CD4-positive, alpha-beta T cell treated with Interleukin-12 subunit alpha and Interleukin-12 subunit beta, for 1 hour (primary cell): ENCODE measurements at regions not wholly inside any gene's neighbourhood (a gene's known extent, or its start where the extent isn't known, plus 50 kb on each side); places are given as distances from the start of the nearest gene placed in this dataset.
"Not testable (repeated sequence)": the region's sequence is repeated elsewhere in the genome, so short reads cannot be mapped to it uniquely, and the experiment has no call there.

ENCODE experiments used
- DNase-seq: peaks from one replicate; pipeline ENCODE4 v3.0.0-alpha.2; 2020

- no peak for DNase-seq
These were observed 178.3 kb downstream of the CYB561 start for GRCh38 chr17:63267846-63268245.

- DNase-seq: no peak
These were observed 177.3 kb downstream of the CYB561 start for GRCh38 chr17:63268827-63269226.

GRCh38 chr17:63270610-63271009, 175.5 kb downstream of the CYB561 start:
- no peak for DNase-seq

- DNase-seq: no peak
These were observed 172.0 kb downstream of the CYB561 start for GRCh38 chr17:63274146-63274545.

GRCh38 chr17:63275318-63275970, 170.7 kb downstream of the CYB561 start:
- no peak for DNase-seq

GRCh38 chr17:63275971-63276745, 169.9 kb downstream of the CYB561 start:
- DNase-seq: no peak

- no peak for DNase-seq
These were observed 169.3 kb downstream of the CYB561 start for GRCh38 chr17:63276821-63277220.

- DNase-seq: no peak
These were observed 168.5 kb downstream of the CYB561 start for GRCh38 chr17:63277629-63278028.

GRCh38 chr17:63278728-63279442, 167.2 kb downstream of the CYB561 start:
- no peak for DNase-seq

- no peak for DNase-seq
These were observed 166.4 kb downstream of the CYB561 start for GRCh38 chr17:63279498-63280230.

- no peak for DNase-seq
These were observed 163.7 kb downstream of the CYB561 start for GRCh38 chr17:63282455-63282854.

- DNase-seq: no peak
These were observed 160.6 kb downstream of the CYB561 start for GRCh38 chr17:63285551-63285950.

- no peak for DNase-seq
These were observed 159.9 kb downstream of the CYB561 start for GRCh38 chr17:63286254-63286653.

GRCh38 chr17:63287006-63287405, 159.1 kb downstream of the CYB561 start:
- not testable (repeated sequence) for DNase-seq

GRCh38 chr17:63289931-63290330, 156.2 kb downstream of the CYB561 start:
- DNase-seq: no peak

- no peak for DNase-seq
These were observed 155.8 kb downstream of the CYB561 start for GRCh38 chr17:63290351-63290750.

GRCh38 chr17:63290784-63291183, 155.3 kb downstream of the CYB561 start:
- DNase-seq: no peak

GRCh38 chr17:63291258-63291657, 154.8 kb downstream of the CYB561 start:
- DNase-seq: no peak

GRCh38 chr17:63292421-63292820, 153.7 kb downstream of the CYB561 start:
- no peak for DNase-seq

- no peak for DNase-seq
These were observed 152.6 kb downstream of the CYB561 start for GRCh38 chr17:63293323-63294075.

- DNase-seq: no peak
These were observed 151.3 kb downstream of the CYB561 start for GRCh38 chr17:63294776-63295175.

- no peak for DNase-seq
These were observed 150.8 kb downstream of the CYB561 start for GRCh38 chr17:63295288-63295687.
